Stimulated activated CD4-positive, alpha-beta T cell treated with anti-CD3 and anti-CD28 coated beads, Interleukin-2, amount 100 ng/mL, for 24 hours (primary cell): ENCODE measurements at regions not wholly inside any gene's neighbourhood (a gene's known extent, or its start where the extent isn't known, plus 50 kb on each side); places are given as distances from the start of the nearest gene placed in this dataset.

Experiments used
- DNase-seq, 2 donors: peaks; one replicate each; pipeline ENCODE4 v3.0.0-alpha.2; 2020

- DNase-seq: no peak
Observed at GRCh38 chr11:119545978-119546915, 123.3 kb upstream of the THY1 start.

- peak in 1 of 2 donors; percentile 8 for DNase-seq
Observed at GRCh38 chr11:119540370-119541125, 117.6 kb upstream of the THY1 start.

- no peak for DNase-seq
Observed at GRCh38 chr11:119539583-119539982, 116.6 kb upstream of the THY1 start.

DNA sequence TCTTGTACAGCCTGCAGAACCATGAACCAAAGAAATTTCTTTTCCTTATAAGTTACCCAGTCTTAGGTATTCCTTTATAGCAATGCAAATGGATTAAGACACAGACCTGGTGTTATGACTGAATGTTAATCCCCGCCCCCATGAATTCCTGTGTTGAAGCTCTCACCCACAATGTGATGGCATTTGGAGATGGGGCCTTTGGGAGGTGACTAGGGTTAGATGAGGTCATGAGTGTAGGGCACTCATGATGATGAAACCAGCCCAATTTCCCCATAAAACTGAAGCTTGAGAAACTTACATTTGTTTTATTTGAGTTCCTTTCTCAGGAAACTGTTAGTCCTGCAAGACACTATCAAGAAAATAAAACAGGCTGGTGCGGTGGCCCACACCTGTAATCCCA, 115.8 kb upstream of the THY1 start:
- DNase-seq: peak in 1 of 2 donors; percentile 9

DNA sequence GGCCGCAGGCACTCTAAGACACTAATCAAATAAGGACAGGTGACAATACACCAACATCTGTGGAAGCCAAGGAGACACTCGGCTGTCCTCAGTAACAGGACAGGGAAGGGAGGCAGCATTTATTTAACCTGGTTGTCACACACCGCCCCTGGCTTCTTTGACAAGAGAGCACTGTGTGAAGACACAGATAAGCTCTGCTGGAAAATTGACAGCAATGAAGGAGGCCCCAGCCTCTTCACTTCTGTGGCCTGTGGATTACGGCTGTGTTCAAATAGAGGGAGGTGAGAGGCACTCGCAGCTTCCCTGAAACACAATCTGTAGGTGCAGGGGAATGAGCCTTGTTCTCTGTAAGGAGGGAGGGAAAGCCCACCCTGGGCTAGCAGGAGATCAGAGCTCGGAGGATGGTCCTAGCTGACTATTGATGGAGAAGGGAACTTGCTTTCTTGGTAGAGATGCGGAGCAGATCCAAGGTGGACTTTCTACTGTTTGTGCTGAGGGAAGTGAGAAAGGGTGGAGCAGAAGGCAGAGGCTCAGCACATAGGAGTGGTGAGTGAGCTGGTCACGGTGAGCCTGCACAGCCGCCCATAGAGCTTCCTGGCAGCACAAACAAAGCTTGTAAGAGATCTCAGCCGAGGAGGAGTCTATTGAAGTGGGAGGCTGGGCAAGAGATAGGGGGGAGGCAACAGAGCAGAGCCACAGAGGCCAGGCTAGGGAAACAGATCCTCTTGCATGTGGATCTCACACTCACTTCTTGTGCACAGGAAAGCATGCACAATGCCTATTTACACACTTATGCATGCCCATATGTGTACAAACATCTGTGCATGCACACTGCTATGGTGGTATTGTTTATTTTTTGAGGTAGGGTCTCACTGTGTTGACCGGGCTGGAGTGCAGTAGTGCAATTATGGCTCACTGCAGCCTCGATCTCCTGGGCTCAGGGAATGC, 114.6 kb upstream of the THY1 start:
- DNase-seq: no peak

GRCh38 chr11:119536801-119537200, 113.8 kb upstream of the THY1 start:
- DNase-seq: no peak

DNA sequence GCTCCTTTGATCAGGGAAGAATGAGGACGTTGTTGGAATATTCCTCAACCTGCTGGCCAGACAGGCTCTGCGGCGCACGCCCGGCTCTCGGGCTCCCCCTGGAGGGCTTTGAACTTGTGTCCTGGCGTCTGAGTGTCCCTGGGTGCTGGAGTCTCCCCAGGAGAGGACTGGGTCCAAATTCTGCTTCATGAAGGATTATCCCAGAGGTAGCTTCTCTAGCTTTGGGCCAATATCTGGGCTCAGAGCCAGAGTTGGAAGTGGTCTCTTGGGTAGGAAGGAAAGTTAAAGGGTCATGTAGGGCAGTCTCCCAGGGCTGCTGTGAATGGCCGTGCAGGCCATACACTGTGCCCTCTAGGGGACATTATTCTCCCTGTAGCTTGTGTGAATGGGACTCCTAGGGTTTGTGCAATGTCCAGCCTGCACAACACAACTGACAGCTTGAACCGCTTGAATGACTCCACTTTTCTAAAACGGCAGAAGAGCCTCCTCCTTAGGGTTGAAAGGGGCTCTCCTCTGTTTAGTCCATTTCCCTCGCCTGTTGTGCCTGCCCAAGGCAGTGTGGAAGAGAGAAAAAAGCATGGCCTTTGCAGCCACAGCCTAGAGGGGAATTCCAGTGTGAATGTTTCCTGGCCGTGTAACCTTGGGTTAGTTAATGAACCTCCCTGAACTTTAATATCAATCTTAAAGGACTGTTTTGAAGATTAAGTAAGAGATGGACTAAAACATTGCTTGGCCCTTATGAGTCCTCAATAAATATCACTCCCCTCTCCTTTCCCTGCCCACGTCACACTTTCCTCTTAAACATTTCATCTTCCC, 111.2 kb upstream of the THY1 start:
- peak; percentile 68 to 81 for DNase-seq

DNA sequence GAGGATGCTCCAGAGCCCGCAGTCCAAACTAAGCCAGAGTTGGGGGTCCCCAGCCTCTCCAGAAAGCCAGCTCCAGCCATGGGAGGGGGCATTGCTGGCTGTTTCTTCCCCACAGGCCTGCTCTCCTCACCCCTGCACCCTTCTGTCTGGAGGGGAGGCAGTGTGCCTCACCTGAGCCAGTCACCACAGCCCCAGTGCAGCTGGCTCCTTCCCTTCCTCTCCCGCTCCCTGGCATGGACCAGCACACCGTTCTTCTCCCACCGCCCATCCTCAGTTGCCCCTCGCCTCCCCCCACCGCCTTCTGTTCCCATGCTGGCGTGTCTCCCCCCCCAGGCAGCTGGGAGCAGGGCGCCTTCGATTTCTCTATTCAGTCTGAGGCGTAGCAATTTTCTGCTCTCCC, 110.5 kb upstream of the THY1 start:
- no peak for DNase-seq

GRCh38 chr11:119532551-119532950, 109.6 kb upstream of the THY1 start:
- DNase-seq: no peak

GRCh38 chr11:119531623-119532022, 108.7 kb upstream of the THY1 start:
- DNase-seq: no peak

DNA sequence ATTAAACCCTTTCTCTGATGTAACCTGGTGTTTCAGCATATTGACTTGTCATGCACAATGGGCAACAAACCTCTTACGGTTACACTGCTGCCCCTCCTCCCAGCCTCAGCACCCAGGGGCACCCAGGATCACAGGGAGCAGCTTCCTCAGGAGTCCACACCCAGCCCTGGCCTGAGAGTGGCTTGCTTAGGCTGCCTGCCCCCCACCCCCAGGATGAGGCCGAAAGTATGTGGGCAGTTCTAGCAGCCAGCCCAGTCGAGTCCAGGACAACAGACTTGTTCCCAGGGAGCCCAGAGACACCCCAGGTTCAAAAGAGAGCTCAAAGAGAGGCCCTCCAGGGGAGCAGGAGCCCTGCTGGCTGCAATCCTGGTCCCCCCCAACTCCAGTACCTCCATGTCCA, 108.1 kb upstream of the THY1 start:
- DNase-seq: no peak

GRCh38 chr11:119530509-119530908, 107.5 kb upstream of the THY1 start:
- no peak for DNase-seq

DNA sequence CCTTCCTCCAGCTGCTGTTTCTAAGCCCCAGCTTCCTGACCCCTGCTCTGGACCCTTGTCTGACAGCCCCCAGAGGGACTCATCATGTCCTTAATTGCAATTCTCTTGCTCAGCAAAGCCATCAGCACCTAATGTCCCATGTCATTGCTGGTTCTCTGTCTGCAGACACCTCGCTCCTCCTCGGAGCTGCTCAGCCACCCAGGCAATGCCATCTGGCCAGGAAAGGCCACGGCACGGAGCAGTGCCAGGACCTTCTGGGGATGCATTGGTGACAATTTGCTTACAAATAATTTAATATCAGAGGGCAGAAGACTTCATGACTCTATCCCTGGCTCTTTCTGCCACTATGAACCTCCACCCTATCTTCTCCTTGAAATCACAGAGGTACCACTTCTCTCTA, 107.0 kb upstream of the THY1 start:
- no peak for DNase-seq

DNA sequence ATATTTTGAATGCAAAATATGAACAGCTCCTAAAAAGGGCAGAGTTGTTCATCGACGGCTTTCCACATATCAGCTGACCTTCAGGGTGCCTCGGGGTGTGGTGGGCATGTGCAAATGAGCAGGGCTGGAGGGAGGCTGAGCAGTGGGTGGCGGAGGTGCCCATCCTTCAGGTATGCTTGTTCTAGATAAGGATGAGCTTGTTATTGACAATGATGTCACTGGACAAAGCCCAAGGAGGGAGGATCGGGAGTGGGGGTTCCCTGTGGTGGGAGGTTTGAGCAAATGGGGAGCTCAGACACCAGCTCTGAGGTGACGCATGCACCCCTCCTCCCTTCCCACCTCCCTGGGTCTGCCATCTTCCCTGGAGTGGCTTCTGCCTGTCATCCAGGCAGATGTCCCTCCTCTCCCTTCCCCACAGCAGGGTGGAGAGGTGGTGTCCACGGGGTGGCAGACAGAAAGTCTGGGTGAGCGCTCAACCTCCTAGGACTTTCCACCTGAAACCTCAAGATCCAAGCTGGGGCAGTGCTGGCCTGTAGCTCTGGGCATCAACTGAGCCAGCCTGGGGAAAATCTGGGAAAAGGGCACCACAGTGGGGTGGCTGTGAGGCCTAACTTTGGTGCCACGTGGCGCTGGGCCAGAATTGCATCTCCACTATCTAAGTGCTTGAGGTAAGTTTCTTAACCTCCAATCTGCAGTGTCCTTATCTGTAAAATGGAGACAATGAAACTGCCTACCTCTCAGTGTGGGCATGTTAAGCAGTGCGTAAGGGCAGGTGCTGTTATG, 106.3 kb upstream of the THY1 start:
- DNase-seq: no peak

DNA sequence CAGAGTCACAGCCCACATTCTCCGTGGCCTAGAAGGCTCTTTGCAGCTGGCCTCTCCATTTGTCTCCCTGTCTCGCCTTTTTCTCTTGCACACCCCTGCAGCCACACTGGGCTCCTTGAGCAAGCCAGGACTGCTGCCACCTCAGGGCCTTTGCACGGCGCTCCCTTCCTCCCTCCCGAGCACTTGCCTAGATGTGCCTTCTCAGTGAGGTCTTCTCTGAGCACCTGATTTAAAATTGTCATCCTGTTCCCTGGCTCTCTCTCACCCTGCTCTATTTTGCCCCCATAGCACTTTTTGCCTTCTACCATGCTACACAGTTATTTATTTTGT, 102.9 kb upstream of the THY1 start:
- DNase-seq: no peak

DNA sequence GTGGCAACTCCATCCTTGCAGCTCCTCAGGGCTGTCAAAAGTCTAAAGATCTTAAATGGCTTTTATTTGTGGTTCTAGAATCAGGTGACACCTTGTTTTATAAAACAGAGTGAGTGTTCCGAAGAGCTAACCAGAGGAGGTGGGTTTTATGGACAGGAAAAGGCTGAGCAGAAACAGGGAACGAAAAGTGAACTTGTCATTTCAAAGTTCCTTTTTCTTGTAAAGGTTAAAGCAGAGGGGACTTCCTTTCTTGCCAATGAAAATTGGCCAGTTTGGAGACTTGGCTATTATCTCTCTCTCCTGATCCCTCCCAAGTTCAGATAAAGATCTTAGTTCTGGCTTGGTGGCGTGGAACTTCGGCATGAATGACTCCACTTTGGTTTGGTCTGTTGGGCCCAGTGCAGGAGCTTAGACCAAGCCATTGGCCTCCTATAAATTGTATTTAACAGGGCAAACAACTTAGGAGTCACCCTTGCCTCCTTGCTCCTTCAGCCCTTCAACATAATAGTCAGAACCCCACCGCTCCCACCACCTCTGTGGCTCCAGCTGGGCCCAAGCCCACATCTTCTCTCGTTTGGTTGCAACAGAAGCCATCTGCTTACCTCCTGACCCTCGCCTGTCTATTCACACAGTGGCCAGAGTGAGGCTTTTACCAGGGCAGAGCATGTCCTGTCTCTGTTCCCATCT, 102.4 kb upstream of the THY1 start:
- DNase-seq: no peak

DNA sequence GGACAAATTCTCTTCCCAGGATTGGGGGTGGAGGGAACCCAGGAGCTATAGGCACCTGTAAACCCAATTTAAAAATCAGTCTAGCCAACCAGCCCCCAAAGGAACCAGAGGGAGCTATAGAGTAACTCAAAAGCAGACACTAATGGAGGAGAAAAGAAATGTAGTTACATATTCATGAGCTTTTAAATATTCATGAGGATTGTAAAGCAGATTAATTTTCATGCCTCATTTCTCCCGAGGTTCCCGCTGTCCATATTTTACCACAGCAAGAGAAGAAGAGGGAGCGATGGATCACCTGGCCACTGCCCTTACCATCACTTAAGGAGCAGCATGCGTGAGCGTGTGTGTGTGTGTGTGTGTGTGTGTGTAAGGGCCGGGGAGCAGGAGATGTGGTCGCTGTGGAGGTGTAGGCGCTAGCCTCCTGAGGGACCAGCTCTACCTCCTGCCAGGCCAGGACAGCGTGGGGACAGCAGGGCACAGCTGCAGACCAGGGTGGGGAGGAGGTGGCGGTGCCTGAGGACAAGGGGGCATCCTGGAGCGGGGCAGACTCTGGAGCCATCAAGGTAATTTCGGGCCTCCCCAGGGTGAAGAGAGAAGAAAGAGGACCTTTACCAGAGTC, 100.7 kb upstream of the THY1 start:
- no peak for DNase-seq

- no peak for DNase-seq
Observed at GRCh38 chr11:119522609-119523008, 99.6 kb upstream of the THY1 start.

DNA sequence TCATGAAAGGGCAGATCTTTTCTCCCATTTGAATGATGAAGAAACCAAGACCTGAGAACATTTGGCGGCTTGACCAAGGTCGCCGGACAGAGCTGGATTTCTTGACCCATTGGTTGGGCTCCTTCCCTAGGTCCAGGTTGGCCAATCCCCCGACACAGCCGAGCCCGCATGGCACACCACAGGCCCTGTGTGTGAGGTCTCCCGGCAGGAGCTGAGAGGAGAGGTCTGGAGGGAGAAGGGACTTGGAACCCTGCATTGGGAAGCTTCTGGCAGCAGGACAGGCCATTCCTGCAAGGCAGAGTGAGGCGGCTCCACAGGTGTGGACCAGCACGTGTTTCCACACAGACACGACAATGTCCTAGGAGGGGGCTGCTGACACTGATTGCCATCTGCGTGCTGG, 98.6 kb upstream of the THY1 start:
- no peak for DNase-seq

DNA sequence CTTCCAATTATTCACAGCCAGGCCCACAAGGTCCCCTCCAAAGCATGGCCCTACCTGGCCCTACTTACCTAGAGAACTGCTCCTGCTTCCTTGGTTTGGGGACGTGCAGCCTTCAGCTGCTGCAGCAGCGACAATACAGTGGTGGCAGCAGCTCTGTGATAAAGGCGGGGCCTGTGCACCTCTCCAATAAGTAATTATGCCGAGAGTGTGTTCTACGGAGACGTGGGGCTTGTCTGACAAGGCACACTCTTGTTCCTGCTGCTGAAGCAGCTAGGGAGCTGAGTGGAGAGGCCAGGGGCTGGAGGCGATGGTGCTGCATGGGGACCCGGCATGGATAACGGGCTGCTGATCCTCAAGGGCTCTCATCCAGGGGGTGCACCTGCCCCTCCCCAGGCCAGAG, 98.0 kb upstream of the THY1 start:
- DNase-seq: no peak
